DND-41 (cell line): ENCODE measurements at regions not wholly inside any gene's neighbourhood (a gene's known extent, or its start where the extent isn't known, plus 50 kb on each side); places are given as distances from the start of the nearest gene placed in this dataset.
"Not testable (repeated sequence)": the region's sequence is repeated elsewhere in the genome, so short reads cannot be mapped to it uniquely, and the experiment has no call there.

Experiments
- CTCF ChIP-seq: IDR thresholded peaks from 2 replicates; pipeline ENCODE4 v1.5.1; 2012; ENCODE audit warnings: borderline replicate concordance, low read length, moderate library complexity, mild to moderate bottlenecking; ENCODE audit not compliant: poor library complexity, severe bottlenecking; ENCODE audit errors: extremely low read depth
- EZH2 ChIP-seq: IDR thresholded peaks from 3 replicates; pipeline ENCODE4 v1.6.1; 2012; ENCODE audit warnings: borderline replicate concordance, low read depth, mild to moderate bottlenecking, moderate library complexity, low read length, inconsistent platforms; ENCODE audit not compliant: severe bottlenecking

GRCh38 chr3:144506375-144506774, 534.8 kb downstream of the DIPK2A start:
- not testable (repeated sequence) for TF ChIP-seq CTCF, EZH2
